ENCODE measurements at regions not wholly inside any gene's neighbourhood (a gene's known extent, or its start where the extent isn't known, plus 50 kb on each side); places are given as distances from the start of the nearest gene placed in this dataset.
"Not testable (repeated sequence)": the region's sequence is repeated elsewhere in the genome, so short reads cannot be mapped to it uniquely, and the experiment has no call there.

DNA sequence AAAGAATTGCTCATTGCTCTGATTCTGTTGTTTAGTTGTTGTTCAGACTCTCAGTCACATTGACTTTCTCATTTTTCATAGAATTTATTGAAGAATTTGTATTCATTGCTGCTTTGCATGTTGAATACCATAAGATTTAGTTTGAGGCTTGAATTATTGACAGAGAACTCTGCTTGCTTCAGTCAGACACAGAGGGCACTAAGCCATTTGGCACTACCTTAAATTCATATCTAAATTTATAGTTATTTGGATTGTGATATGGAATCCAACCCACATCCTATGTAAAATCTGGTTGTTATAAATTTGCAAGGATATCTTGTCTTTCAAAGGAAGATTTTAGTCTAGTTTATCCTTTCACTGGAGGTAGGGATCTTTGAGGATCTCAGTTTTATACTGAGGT, 1748.6 kb downstream of the BRINP3 start:
- Histone ChIP-seq H3K79me2 (ENCODE audit: low read length) (no peaks in the 10 kb centered on the region), H3K9me3 (replicated peaks; ENCODE audit: insufficient read depth, low read length) (no peaks in the 10 kb centered on the region), H3K4me1 (ENCODE audit: low read length) (no peaks in the 10 kb centered on the region), H3F3A (ENCODE audit: insufficient read depth, low read length) (no peaks in the 10 kb centered on the region), H3K27me3 (replicated peaks; ENCODE audit: insufficient read depth, low read length) (no peaks in the 10 kb centered on the region), H3K27ac (ENCODE audit: low read length) (no peak overlapping the region), H3K4me3 (ENCODE audit: low read length) (no peak overlapping the region), H4K20me1 (ENCODE audit: insufficient read depth, low read length) (no peaks in the 10 kb centered on the region), H3K36me3 (replicated peaks; ENCODE audit: insufficient read depth, low read length) (no peaks in the 10 kb centered on the region), H3K4me2 (ENCODE audit: low read depth, low read length) (no peak overlapping the region), H2AFZ (ENCODE audit: low read length) (no peak overlapping the region), H3K9ac (ENCODE audit: low read length) (no peak overlapping the region), H3K9me2 (replicated peaks; ENCODE audit: insufficient read depth, low read length) (no peaks in the 10 kb centered on the region)
- TF ChIP-seq EZH2 (optimal IDR thresholded peaks at IDR 0.05; ENCODE audit: low read depth, low read length) (no peak), EZH2phosphoT487 (IDR thresholded peaks at IDR 0.05; ENCODE audit: low read length) (no peak), CTCF (IDR thresholded peaks at IDR 0.05; ENCODE audit: low read length) (no peak)
- DNase-seq = no peak

- no peaks in the 10 kb centered on the region for H3K9me3 ChIP-seq (replicated peaks; ENCODE audit: insufficient read depth, low read length)
- H4K20me1 ChIP-seq (ENCODE audit: insufficient read depth, low read length) = no peaks in the 10 kb centered on the region
- H2AFZ ChIP-seq (ENCODE audit: low read length) = no peak overlapping the region
- H3K27ac ChIP-seq (ENCODE audit: low read length) = no peak overlapping the region
- no peaks in the 10 kb centered on the region for H3F3A ChIP-seq (ENCODE audit: insufficient read depth, low read length)
- no peak overlapping the region for H3K4me2 ChIP-seq (ENCODE audit: low read depth, low read length)
- TF ChIP-seq CTCF (IDR thresholded peaks at IDR 0.05; ENCODE audit: low read length) = no peak
- no peak for TF ChIP-seq EZH2 (optimal IDR thresholded peaks at IDR 0.05; ENCODE audit: low read depth, low read length)
- H3K79me2 ChIP-seq (ENCODE audit: low read length) = no peaks in the 10 kb centered on the region
- no peak overlapping the region for H3K4me3 ChIP-seq (ENCODE audit: low read length)
- no peaks in the 10 kb centered on the region for H3K4me1 ChIP-seq (ENCODE audit: low read length)
- no peak overlapping the region for H3K9ac ChIP-seq (ENCODE audit: low read length)
- no peaks in the 10 kb centered on the region for H3K27me3 ChIP-seq (replicated peaks; ENCODE audit: insufficient read depth, low read length)
- DNase-seq = no peak
- H3K36me3 ChIP-seq (replicated peaks; ENCODE audit: insufficient read depth, low read length) = no peaks in the 10 kb centered on the region
- H3K9me2 ChIP-seq (replicated peaks; ENCODE audit: insufficient read depth, low read length) = no peaks in the 10 kb centered on the region
Observed at GRCh38 chr1:188735567-188735966, 1742.1 kb downstream of the BRINP3 start.

DNA sequence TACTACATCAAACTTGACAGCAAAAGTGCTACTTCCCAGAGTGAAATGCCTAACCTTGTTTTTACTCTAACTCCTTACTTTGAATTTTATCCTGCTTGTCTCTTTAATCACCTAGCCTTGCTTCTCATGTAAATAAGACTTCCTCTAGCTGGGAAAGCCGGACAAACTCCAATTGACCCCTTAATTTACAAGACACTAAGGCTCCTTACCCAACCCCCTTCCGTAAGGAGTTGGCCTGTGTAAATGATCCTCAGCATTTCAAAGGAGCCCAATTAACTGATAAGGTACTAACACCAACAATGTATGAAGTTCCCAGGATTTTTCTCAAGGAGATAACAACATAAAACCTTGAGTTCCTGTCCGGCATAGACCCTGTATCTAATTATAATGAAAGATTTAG, 1728.4 kb downstream of the BRINP3 start:
- H4K20me1 ChIP-seq (ENCODE audit: insufficient read depth, low read length); H3K36me3 ChIP-seq (replicated peaks; ENCODE audit: insufficient read depth, low read length); H3K9ac ChIP-seq (ENCODE audit: low read length); H3K4me3 ChIP-seq (ENCODE audit: low read length); H3K4me2 ChIP-seq (ENCODE audit: low read depth, low read length); H3K27me3 ChIP-seq (replicated peaks; ENCODE audit: insufficient read depth, low read length); H3F3A ChIP-seq (ENCODE audit: insufficient read depth, low read length); H2AFZ ChIP-seq (ENCODE audit: low read length); H3K9me3 ChIP-seq (replicated peaks; ENCODE audit: insufficient read depth, low read length); H3K79me2 ChIP-seq (ENCODE audit: low read length); H3K9me2 ChIP-seq (replicated peaks; ENCODE audit: insufficient read depth, low read length); DNase-seq; H3K27ac ChIP-seq (ENCODE audit: low read length); H3K4me1 ChIP-seq (ENCODE audit: low read length): not testable (repeated sequence)

DNA sequence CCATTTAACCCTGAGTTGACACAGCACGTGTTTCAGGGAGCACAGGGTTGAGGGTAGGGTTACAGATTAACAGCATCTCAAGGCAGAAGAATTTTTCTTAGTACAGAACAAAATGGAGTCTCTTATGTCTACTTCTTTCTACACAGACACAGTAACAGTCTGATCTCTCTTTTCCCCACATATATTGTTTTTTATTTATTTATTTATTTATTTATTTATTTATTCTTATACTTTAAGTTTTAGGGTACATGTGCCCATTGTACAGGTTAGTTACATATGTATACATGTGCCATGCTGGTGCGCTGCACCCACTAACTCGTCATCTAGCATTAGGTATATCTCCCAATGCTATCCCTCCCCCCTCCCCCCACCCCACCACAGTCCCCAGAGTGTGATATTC, 1725.6 kb downstream of the BRINP3 start:
- H3K27ac ChIP-seq (ENCODE audit: low read length); H3K4me2 ChIP-seq (ENCODE audit: low read depth, low read length); H3K27me3 ChIP-seq (replicated peaks; ENCODE audit: insufficient read depth, low read length); H3K9me2 ChIP-seq (replicated peaks; ENCODE audit: insufficient read depth, low read length); H4K20me1 ChIP-seq (ENCODE audit: insufficient read depth, low read length); H2AFZ ChIP-seq (ENCODE audit: low read length); H3F3A ChIP-seq (ENCODE audit: insufficient read depth, low read length); H3K4me3 ChIP-seq (ENCODE audit: low read length); H3K9ac ChIP-seq (ENCODE audit: low read length); H3K4me1 ChIP-seq (ENCODE audit: low read length); H3K79me2 ChIP-seq (ENCODE audit: low read length); DNase-seq; H3K9me3 ChIP-seq (replicated peaks; ENCODE audit: insufficient read depth, low read length); H3K36me3 ChIP-seq (replicated peaks; ENCODE audit: insufficient read depth, low read length): not testable (repeated sequence)

GRCh38 chr1:188757747-188758146, 1719.9 kb downstream of the BRINP3 start:
- H3K9ac ChIP-seq (ENCODE audit: low read length); DNase-seq; H3K4me2 ChIP-seq (ENCODE audit: low read depth, low read length); H3K79me2 ChIP-seq (ENCODE audit: low read length); H3K27ac ChIP-seq (ENCODE audit: low read length); H3K4me3 ChIP-seq (ENCODE audit: low read length); H3K36me3 ChIP-seq (replicated peaks; ENCODE audit: insufficient read depth, low read length); H2AFZ ChIP-seq (ENCODE audit: low read length); H3K9me2 ChIP-seq (replicated peaks; ENCODE audit: insufficient read depth, low read length); H3K4me1 ChIP-seq (ENCODE audit: low read length); H3K9me3 ChIP-seq (replicated peaks; ENCODE audit: insufficient read depth, low read length); H4K20me1 ChIP-seq (ENCODE audit: insufficient read depth, low read length); H3F3A ChIP-seq (ENCODE audit: insufficient read depth, low read length); H3K27me3 ChIP-seq (replicated peaks; ENCODE audit: insufficient read depth, low read length): not testable (repeated sequence)

All from MM.1S (cell line).